ENCODE measurements at regions not wholly inside any gene's neighbourhood (a gene's known extent, or its start where the extent isn't known, plus 50 kb on each side); places are given as distances from the start of the nearest gene placed in this dataset.

DNA sequence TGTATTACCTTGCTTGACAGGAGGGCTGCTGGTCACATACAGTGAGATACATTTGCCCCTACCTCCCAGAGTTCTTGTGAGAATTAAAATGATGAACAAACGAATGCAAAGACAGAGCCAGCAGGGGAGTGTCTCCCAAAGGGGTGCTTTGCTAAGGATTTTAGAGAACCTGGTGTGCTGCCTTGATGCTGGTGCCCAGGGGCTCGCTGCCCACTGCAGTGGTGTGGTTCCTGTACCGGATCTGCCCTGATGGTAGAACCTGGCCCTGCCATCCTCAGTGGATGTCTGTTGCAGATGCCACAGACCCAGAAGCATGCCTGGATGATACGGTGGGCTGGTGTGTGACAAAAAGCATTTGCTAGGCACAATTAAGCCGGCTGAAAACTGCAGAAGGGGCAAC is 414.8 kb upstream of the HS6ST1 start:
- TF ChIP-seq, protein P1, sequence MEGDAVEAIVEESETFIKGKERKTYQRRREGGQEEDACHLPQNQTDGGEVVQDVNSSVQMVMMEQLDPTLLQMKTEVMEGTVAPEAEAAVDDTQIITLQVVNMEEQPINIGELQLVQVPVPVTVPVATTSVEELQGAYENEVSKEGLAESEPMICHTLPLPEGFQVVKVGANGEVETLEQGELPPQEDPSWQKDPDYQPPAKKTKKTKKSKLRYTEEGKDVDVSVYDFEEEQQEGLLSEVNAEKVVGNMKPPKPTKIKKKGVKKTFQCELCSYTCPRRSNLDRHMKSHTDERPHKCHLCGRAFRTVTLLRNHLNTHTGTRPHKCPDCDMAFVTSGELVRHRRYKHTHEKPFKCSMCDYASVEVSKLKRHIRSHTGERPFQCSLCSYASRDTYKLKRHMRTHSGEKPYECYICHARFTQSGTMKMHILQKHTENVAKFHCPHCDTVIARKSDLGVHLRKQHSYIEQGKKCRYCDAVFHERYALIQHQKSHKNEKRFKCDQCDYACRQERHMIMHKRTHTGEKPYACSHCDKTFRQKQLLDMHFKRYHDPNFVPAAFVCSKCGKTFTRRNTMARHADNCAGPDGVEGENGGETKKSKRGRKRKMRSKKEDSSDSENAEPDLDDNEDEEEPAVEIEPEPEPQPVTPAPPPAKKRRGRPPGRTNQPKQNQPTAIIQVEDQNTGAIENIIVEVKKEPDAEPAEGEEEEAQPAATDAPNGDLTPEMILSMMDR (IDR thresholded peaks at IDR 0.05): no peak
- TF ChIP-seq POLR2A (IDR thresholded peaks at IDR 0.05): no peak

Measured in lower leg skin (tissue), 3 donors.